ENCODE measurements at regions not wholly inside any gene's neighbourhood (a gene's known extent, or its start where the extent isn't known, plus 50 kb on each side); places are given as distances from the start of the nearest gene placed in this dataset.

DNA sequence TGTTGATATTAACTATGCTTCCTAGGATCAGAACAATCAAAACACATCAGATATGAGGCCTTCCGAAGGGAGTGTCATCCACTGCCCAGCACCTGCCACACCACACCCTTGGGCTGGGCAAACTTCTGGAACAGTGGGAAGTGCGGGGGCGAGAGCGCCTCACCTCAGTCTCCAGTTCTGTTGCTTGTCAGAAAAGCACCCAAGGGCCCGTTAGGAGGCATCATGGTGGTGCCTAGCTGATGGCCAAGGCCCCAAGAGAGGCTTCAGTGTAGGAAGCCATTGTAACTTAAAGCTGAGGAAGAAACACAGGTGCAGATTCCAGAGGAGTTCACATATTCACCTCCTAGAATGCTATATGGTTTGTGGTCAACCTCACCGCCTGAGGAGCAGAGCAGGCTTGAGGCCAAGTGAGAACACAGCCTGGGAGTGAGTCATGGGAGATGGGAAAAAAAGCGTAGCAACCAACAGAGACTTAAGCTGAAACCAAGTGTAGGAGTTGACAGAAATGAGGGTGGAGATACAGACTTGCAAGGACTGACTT is 85.1 kb upstream of the ATL2 start:
- no peak overlapping the region for H3K27ac ChIP-seq (ENCODE audit: insufficient read depth, low read depth, low read length)
- no peak overlapping the region for H3K4me2 ChIP-seq (ENCODE audit: insufficient read depth, low read length)
- no peaks in the 10 kb centered on the region for H3K9me3 ChIP-seq (replicated peaks; ENCODE audit: control insufficient read depth, insufficient read depth, low read length)
- intact Hi-C loops (cut with micrococcal nuclease) (no loop called here), dilution Hi-C loops (cut with MboI; ENCODE audit: extremely low pct_ligation_motif_present, low sequenced_read_pairs) (no loop called here)
- FAIRE-seq (no peak), DNase-seq (ENCODE audit: low read depth, low spot score) (peak; percentile 36)
- no peak overlapping the region for H2AFZ ChIP-seq (ENCODE audit: low read depth, low read length)
- CTCF ChIA-PET, result interaction anchor here (0.6 kb wide), 1 partner anchor 101 kb away, joined by 5 read pairs; no protein-coding TSS in a partner anchor
- H3K4me3 ChIP-seq (replicated peaks in 1 of 3; ENCODE audit: insufficient read depth in 1 of 3, low read depth in 1 of 3, low read length in 3 of 3), result no peak overlapping the region
- BruUV-seq (replicated peaks), result no TSS peak
- peaks cover 0 to 2% of the 10 kb centered on the region in 2 experiments for H3K27me3 ChIP-seq (ENCODE audit: control insufficient read depth in 2 of 2, insufficient read depth in 2 of 2, low read length in 2 of 2)
- no peaks in the 10 kb centered on the region for H3K9me1 ChIP-seq (replicated peaks; ENCODE audit: control insufficient read depth, extremely low read depth, insufficient read depth, low read length)
- H3K36me3 ChIP-seq (ENCODE audit: control insufficient read depth in 2 of 2, extremely low read depth in 1 of 2, insufficient read depth in 2 of 2, low read length in 2 of 2), result no peaks in the 10 kb centered on the region
- H3K79me2 ChIP-seq (ENCODE audit: control insufficient read depth, insufficient read depth, low read length), result no peaks in the 10 kb centered on the region
- no peaks in the 10 kb centered on the region for H3K4me1 ChIP-seq (ENCODE audit: control insufficient read depth, extremely low read depth, insufficient read depth, low read length)
- TF ChIP-seq GATA2 (IDR thresholded peaks at IDR 0.05; ENCODE audit: insufficient read depth, insufficient read length, low read depth, low read length) (no peak), EZH2 (IDR thresholded peaks at IDR 0.05; ENCODE audit: borderline replicate concordance, low read depth, low read length, severe bottlenecking) (no peak), JUN (IDR thresholded peaks at IDR 0.05; ENCODE audit: borderline replicate concordance, insufficient read depth, insufficient read length, low read depth) (no peak), FOS (IDR thresholded peaks at IDR 0.05; ENCODE audit: borderline replicate concordance, insufficient read depth, low read length) (no peak), MYC (IDR thresholded peaks at IDR 0.05; ENCODE audit: low read depth, low read length) (no peak), POLR2A (IDR thresholded peaks at IDR 0.05; ENCODE audit: low read depth, low read length) (no peak), POLR2AphosphoS5 (IDR thresholded peaks at IDR 0.05; ENCODE audit: insufficient read depth, low read depth, low read length) (no peak)
- TF ChIP-seq, protein P1, sequence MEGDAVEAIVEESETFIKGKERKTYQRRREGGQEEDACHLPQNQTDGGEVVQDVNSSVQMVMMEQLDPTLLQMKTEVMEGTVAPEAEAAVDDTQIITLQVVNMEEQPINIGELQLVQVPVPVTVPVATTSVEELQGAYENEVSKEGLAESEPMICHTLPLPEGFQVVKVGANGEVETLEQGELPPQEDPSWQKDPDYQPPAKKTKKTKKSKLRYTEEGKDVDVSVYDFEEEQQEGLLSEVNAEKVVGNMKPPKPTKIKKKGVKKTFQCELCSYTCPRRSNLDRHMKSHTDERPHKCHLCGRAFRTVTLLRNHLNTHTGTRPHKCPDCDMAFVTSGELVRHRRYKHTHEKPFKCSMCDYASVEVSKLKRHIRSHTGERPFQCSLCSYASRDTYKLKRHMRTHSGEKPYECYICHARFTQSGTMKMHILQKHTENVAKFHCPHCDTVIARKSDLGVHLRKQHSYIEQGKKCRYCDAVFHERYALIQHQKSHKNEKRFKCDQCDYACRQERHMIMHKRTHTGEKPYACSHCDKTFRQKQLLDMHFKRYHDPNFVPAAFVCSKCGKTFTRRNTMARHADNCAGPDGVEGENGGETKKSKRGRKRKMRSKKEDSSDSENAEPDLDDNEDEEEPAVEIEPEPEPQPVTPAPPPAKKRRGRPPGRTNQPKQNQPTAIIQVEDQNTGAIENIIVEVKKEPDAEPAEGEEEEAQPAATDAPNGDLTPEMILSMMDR (IDR thresholded peaks at IDR 0.05; ENCODE audit: extremely low read depth in 1 of 2, insufficient read depth in 1 of 2, low read depth in 1 of 2, low read length in 2 of 2), result no peak
- TF ChIP-seq, protein P2, sequence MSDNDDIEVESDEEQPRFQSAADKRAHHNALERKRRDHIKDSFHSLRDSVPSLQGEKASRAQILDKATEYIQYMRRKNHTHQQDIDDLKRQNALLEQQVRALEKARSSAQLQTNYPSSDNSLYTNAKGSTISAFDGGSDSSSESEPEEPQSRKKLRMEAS (IDR thresholded peaks at IDR 0.05; ENCODE audit: insufficient read depth, insufficient read length), result no peak
- POLR2A ChIA-PET, result interaction anchor here (0.6 to 0.7 kb wide), 2 partner anchors 19 to 289 kb away, joined by 3 to 7 read pairs; partner anchors contain the start of gene SRSF7
- H4K20me1 ChIP-seq (replicated peaks; ENCODE audit: control insufficient read depth, extremely low read depth, insufficient read depth, low read length), result no peaks in the 10 kb centered on the region
- H3K9ac ChIP-seq (replicated peaks; ENCODE audit: extremely low read depth, insufficient read depth, low read length), result no peak overlapping the region
